ENCODE measurements at regions not wholly inside any gene's neighbourhood (a gene's known extent, or its start where the extent isn't known, plus 50 kb on each side); places are given as distances from the start of the nearest gene placed in this dataset.

DNA sequence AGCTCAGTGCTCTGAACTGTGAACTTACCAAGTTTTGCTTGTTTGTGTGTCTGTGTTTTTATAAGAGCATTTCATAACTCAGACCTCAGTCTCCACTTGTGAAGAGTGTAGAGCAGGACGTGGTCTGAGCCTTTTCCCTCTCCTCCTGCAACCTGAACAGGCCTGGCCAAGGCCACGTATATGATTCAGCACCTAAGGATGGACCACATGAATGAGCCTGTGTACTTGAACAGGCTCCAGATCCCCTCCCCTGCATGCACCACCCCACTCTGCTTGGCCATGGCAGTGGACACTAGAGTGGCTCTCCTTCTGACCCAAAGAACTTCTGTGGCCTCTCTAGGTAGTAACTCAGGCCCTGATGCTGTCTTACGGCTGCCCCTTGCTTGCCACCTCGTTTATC is 125.9 kb upstream of the FSTL4 start:
- no peak for DNase-seq
- H3K4me3 ChIP-seq (ENCODE audit: low read length): no peak overlapping the region
- POLR2A ChIA-PET: no interaction called here
- intact Hi-C loops (cut with DNase I, micrococcal nuclease): no loop called here
- H3K9me3 ChIP-seq (ENCODE audit: control insufficient read depth in 1 of 2, insufficient read depth in 1 of 2, low read length in 2 of 2): no peaks in the 10 kb centered on the region
- no peaks in the 10 kb centered on the region for H3K4me1 ChIP-seq (ENCODE audit: insufficient read depth, low read length)
- H3K4me3 Mint-ChIP-seq: no peak overlapping the region
- no peak overlapping the region for H3K27ac ChIP-seq (ENCODE audit: low read depth in 1 of 2, low read length in 2 of 2)
- no peak overlapping the region for H3K27ac Mint-ChIP-seq
- H3K9me3 Mint-ChIP-seq: no peaks in the 10 kb centered on the region
- H3K36me3 Mint-ChIP-seq (ENCODE audit: low read depth): no peaks in the 10 kb centered on the region
- CTCF ChIA-PET: no interaction called here
- TF ChIP-seq, protein P1, sequence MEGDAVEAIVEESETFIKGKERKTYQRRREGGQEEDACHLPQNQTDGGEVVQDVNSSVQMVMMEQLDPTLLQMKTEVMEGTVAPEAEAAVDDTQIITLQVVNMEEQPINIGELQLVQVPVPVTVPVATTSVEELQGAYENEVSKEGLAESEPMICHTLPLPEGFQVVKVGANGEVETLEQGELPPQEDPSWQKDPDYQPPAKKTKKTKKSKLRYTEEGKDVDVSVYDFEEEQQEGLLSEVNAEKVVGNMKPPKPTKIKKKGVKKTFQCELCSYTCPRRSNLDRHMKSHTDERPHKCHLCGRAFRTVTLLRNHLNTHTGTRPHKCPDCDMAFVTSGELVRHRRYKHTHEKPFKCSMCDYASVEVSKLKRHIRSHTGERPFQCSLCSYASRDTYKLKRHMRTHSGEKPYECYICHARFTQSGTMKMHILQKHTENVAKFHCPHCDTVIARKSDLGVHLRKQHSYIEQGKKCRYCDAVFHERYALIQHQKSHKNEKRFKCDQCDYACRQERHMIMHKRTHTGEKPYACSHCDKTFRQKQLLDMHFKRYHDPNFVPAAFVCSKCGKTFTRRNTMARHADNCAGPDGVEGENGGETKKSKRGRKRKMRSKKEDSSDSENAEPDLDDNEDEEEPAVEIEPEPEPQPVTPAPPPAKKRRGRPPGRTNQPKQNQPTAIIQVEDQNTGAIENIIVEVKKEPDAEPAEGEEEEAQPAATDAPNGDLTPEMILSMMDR (IDR thresholded peaks at IDR 0.05): no peak
- H3K27me3 Mint-ChIP-seq: peaks cover 9% of the 10 kb centered on the region
- H3K27me3 ChIP-seq (ENCODE audit: control insufficient read depth in 1 of 2, insufficient read depth in 2 of 2, low read length in 2 of 2): no peaks in the 10 kb centered on the region
- H3K36me3 ChIP-seq (ENCODE audit: insufficient read depth, low read length): no peaks in the 10 kb centered on the region
- no peaks in the 10 kb centered on the region for H3K4me1 Mint-ChIP-seq (ENCODE audit: low read depth)
- ATAC-seq (ENCODE audit: poor library complexity): no peak

DNA sequence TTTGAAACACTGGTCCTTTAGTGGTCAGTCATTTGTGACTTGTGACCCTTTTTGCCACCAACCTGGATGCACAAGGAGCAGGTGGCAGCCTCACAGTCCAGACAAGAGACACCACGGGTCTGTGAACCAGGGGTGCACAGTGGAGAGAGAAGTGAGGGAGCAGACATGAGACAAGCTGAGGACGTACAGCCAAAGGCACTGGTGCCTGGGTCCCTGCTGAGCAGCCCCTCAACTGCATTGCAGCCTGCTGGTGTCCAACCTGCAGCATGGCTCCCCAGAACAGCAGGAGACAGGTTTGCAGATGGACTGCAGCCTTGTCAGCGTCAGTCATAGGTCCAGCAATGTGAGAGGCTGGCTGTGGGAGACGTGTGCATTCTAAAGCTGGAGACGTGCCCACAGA is 124.2 kb upstream of the FSTL4 start:
- intact Hi-C loops (cut with DNase I, micrococcal nuclease): no loop called here
- Mint-ChIP-seq H3K9me3 (no peaks in the 10 kb centered on the region), H3K27ac (no peak overlapping the region), H3K27me3 (peaks cover 7% of the 10 kb centered on the region), H3K36me3 (ENCODE audit: low read depth) (no peaks in the 10 kb centered on the region), H3K4me3 (no peak overlapping the region), H3K4me1 (ENCODE audit: low read depth) (no peaks in the 10 kb centered on the region)
- Histone ChIP-seq H3K36me3 (ENCODE audit: insufficient read depth, low read length) (no peaks in the 10 kb centered on the region), H3K27ac (ENCODE audit: low read depth in 1 of 2, low read length in 2 of 2) (no peak overlapping the region), H3K9me3 (ENCODE audit: control insufficient read depth in 1 of 2, insufficient read depth in 1 of 2, low read length in 2 of 2) (peaks cover 0 to 4% of the 10 kb centered on the region in 2 experiments), H3K27me3 (ENCODE audit: control insufficient read depth in 1 of 2, insufficient read depth in 2 of 2, low read length in 2 of 2) (peaks cover 0 to 4% of the 10 kb centered on the region in 2 experiments), H3K4me3 (ENCODE audit: low read length) (no peak overlapping the region), H3K4me1 (ENCODE audit: insufficient read depth, low read length) (no peaks in the 10 kb centered on the region)
- ChIA-PET CTCF (no interaction called here), POLR2A (no interaction called here)
- TF ChIP-seq, protein P1 (IDR thresholded peaks at IDR 0.05): no peak
- no peak for ATAC-seq (ENCODE audit: poor library complexity)
- DNase-seq: no peak

DNA sequence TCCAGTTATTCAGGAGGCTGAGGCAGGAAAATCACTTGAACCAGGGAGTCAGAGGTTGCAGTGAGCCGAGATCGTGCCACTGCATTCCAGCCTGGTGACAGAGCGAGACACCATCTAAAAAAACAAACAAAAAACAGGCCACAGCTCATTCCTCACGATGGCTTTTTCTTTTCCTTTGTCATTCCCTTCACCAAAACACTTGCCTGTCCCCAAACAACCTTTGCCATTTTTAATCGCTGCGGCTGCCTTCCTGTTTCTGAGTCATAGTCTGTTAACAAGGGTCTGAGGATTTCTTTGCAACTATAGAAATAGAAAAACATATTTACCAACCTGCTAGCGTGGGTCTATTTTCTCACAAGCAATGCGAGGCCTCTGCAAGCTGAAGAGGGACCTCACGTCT is 123.0 kb upstream of the FSTL4 start:
- no peak overlapping the region for H3K4me3 Mint-ChIP-seq
- H3K4me1 Mint-ChIP-seq (ENCODE audit: low read depth): no peaks in the 10 kb centered on the region
- TF ChIP-seq, protein P1 (IDR thresholded peaks at IDR 0.05): no peak
- H3K9me3 Mint-ChIP-seq: no peaks in the 10 kb centered on the region
- Histone ChIP-seq H3K27ac (ENCODE audit: low read depth in 1 of 2, low read length in 2 of 2) (no peak overlapping the region), H3K4me1 (ENCODE audit: insufficient read depth, low read length) (no peaks in the 10 kb centered on the region), H3K4me3 (ENCODE audit: low read length) (no peak overlapping the region), H3K9me3 (ENCODE audit: control insufficient read depth in 1 of 2, insufficient read depth in 1 of 2, low read length in 2 of 2) (peaks cover 0 to 4% of the 10 kb centered on the region in 2 experiments), H3K36me3 (ENCODE audit: insufficient read depth, low read length) (no peaks in the 10 kb centered on the region), H3K27me3 (ENCODE audit: control insufficient read depth in 1 of 2, insufficient read depth in 2 of 2, low read length in 2 of 2) (peaks cover 0 to 4% of the 10 kb centered on the region in 2 experiments)
- DNase-seq: no peak
- ATAC-seq (ENCODE audit: poor library complexity): no peak
- no peaks in the 10 kb centered on the region for H3K36me3 Mint-ChIP-seq (ENCODE audit: low read depth)
- H3K27me3 Mint-ChIP-seq: peaks cover 10% of the 10 kb centered on the region
- CTCF ChIA-PET: no interaction called here
- intact Hi-C loops (cut with DNase I, micrococcal nuclease): no loop called here
- POLR2A ChIA-PET: no interaction called here
- no peak overlapping the region for H3K27ac Mint-ChIP-seq
